GM19043 (cell line): ENCODE measurements at regions not wholly inside any gene's neighbourhood (a gene's known extent, or its start where the extent isn't known, plus 50 kb on each side); places are given as distances from the start of the nearest gene placed in this dataset.
A peak's percentile ranks its signal among the peaks of the same experiment; 100 is the strongest.
"Not testable (repeated sequence)": the region's sequence is repeated elsewhere in the genome, so short reads cannot be mapped to it uniquely, and the experiment has no call there.

Experiments
- ATAC-seq: cut with Tn5 transposase; IDR thresholded peaks from one replicate; pipeline ENCODE4 v1.9.1; 2021; ENCODE audit warnings: low read depth; ENCODE audit not compliant: unreplicated experiment

- ATAC-seq: no peak
These were observed 151.9 kb upstream of the TRIM24 start for GRCh38 chr7:138308136-138308535.

GRCh38 chr7:138309186-138309585 is 150.9 kb upstream of the TRIM24 start:
- no peak for ATAC-seq

- no peak for ATAC-seq
These were observed 146.3 kb upstream of the TRIM24 start for GRCh38 chr7:138313829-138314178.

GRCh38 chr7:138316421-138317043 is 143.5 kb upstream of the TRIM24 start:
- ATAC-seq: peak; percentile 99

GRCh38 chr7:138317044-138317596 is 142.9 kb upstream of the TRIM24 start:
- no peak for ATAC-seq

- no peak for ATAC-seq
These were observed 135.1 kb upstream of the TRIM24 start for GRCh38 chr7:138324941-138325340.

- ATAC-seq: no peak
These were observed 134.6 kb upstream of the TRIM24 start for GRCh38 chr7:138325434-138325833.

GRCh38 chr7:138328215-138328614 is 131.8 kb upstream of the TRIM24 start:
- ATAC-seq: no peak

- ATAC-seq: not testable (repeated sequence)
These were observed 127.2 kb upstream of the TRIM24 start for GRCh38 chr7:138332850-138333249.

- no peak for ATAC-seq
These were observed 121.7 kb upstream of the TRIM24 start for GRCh38 chr7:138338361-138338760.

- ATAC-seq: not testable (repeated sequence)
These were observed 120.8 kb upstream of the TRIM24 start for GRCh38 chr7:138339229-138339628.

- no peak for ATAC-seq
These were observed 117.1 kb upstream of the TRIM24 start for GRCh38 chr7:138342990-138343389.

- no peak for ATAC-seq
These were observed 114.5 kb upstream of the TRIM24 start for GRCh38 chr7:138345567-138345966.

GRCh38 chr7:138346975-138347374 is 113.1 kb upstream of the TRIM24 start:
- ATAC-seq: no peak

GRCh38 chr7:138349841-138350700 is 110.0 kb upstream of the TRIM24 start:
- no peak for ATAC-seq

GRCh38 chr7:138350701-138351357 is 109.2 kb upstream of the TRIM24 start:
- no peak for ATAC-seq

GRCh38 chr7:138352570-138353461 is 107.2 kb upstream of the TRIM24 start:
- ATAC-seq: no peak

GRCh38 chr7:138354066-138354465 is 106.0 kb upstream of the TRIM24 start:
- ATAC-seq: no peak

GRCh38 chr7:138355254-138355653 is 104.8 kb upstream of the TRIM24 start:
- ATAC-seq: no peak

GRCh38 chr7:138358850-138359341 is 101.2 kb upstream of the TRIM24 start:
- no peak for ATAC-seq
